Activated CD8-positive, alpha-beta T cell treated with anti-CD3 and anti-CD28 coated beads for 36 hours (primary cell): ENCODE measurements at regions not wholly inside any gene's neighbourhood (a gene's known extent, or its start where the extent isn't known, plus 50 kb on each side); places are given as distances from the start of the nearest gene placed in this dataset.
"Not testable (repeated sequence)": the region's sequence is repeated elsewhere in the genome, so short reads cannot be mapped to it uniquely, and the experiment has no call there.

ENCODE experiments used
- ATAC-seq: fragments of 200-7000 bp; cut with Tn5 transposase; one replicate; pipeline ENCODE4 v1.10.0; 2021; ENCODE audit warnings: mild to moderate bottlenecking, moderate library complexity
- CTCF ChIA-PET: fragments of 350-600 bp; sonication (Branson Sonifier 250); formaldehyde crosslinking; loops from one replicate; lab custom pipeline; 2021; ENCODE audit warnings: antibody characterized with exemption; lab: Charles Lee
- POLR2A ChIA-PET: fragments of 350-600 bp; sonication (Branson Sonifier 250); formaldehyde crosslinking; loops from one replicate; lab custom pipeline; 2021; ENCODE audit warnings: antibody characterized with exemption; lab: Charles Lee
- DNase-seq: peaks from one replicate; pipeline ENCODE4 v3.0.0-alpha.2; 2020
- H3K27ac Mint-ChIP-seq: one replicate; pipeline ENCODE4 v1.8.0; 2021; ENCODE audit warnings: mild to moderate bottlenecking, mixed read lengths
- H3K27me3 Mint-ChIP-seq: one replicate; pipeline ENCODE4 v1.8.0; 2021; ENCODE audit warnings: mixed read lengths
- H3K36me3 Mint-ChIP-seq: one replicate; pipeline ENCODE4 v1.8.0; 2021; ENCODE audit warnings: low read depth, mixed read lengths
- H3K4me1 Mint-ChIP-seq: one replicate; pipeline ENCODE4 v1.8.0; 2021; ENCODE audit warnings: low read depth, mixed read lengths
- H3K4me3 Mint-ChIP-seq: one replicate; pipeline ENCODE4 v1.8.0; 2021; ENCODE audit warnings: mild to moderate bottlenecking, moderate library complexity, mixed read lengths
- H3K9me3 Mint-ChIP-seq: one replicate; pipeline ENCODE4 v1.8.0; 2021; ENCODE audit warnings: mixed read lengths
- CTCF ChIP-seq: fragments of 200-600 bp; IDR thresholded peaks from one replicate; pipeline ENCODE4 v1.8.0; 2022; ENCODE audit warnings: antibody characterized with exemption, mild to moderate bottlenecking
- intact Hi-C: fragments of 100-400 bp; cut with micrococcal nuclease; formaldehyde crosslinking; loops from one replicate; pipeline ENCODE4 v1.10.0; 2022

GRCh38 chr2:171266102-171266501, 105.4 kb upstream of the TLK1 start:
- DNase-seq = no peak
- no peaks in the 10 kb centered on the region for H3K27me3 Mint-ChIP-seq

GRCh38 chr2:171261529-171261928, 100.8 kb upstream of the TLK1 start:
- H3K4me3 Mint-ChIP-seq, H3K27me3 Mint-ChIP-seq, H3K9me3 Mint-ChIP-seq, H3K27ac Mint-ChIP-seq, H3K36me3 Mint-ChIP-seq, DNase-seq, ATAC-seq: not testable (repeated sequence)
- intact Hi-C loops = loop anchor here (5.0 kb wide), 1 partner anchor 156 kb away; no protein-coding TSS in a partner anchor
- H3K4me1 Mint-ChIP-seq = peaks cover 25% of the 10 kb centered on the region
- POLR2A ChIA-PET = interaction anchor here (0.9 kb wide), 2 partner anchors 10 to 53 kb away, joined by 3 to 5 read pairs; no protein-coding TSS in a partner anchor
- CTCF ChIA-PET = interaction anchor here (1.2 to 2.4 kb wide), 5 partner anchors 14 to 175 kb away, joined by 3 to 10 read pairs (median 4); no protein-coding TSS in a partner anchor

More at GRCh38 chr2:171266102-171266501, 105.4 kb upstream of the TLK1 start:
- H3K9me3 Mint-ChIP-seq = no peaks in the 10 kb centered on the region
- POLR2A ChIA-PET = no interaction called here
- peaks cover 12% of the 10 kb centered on the region for H3K4me1 Mint-ChIP-seq
- H3K36me3 Mint-ChIP-seq = no peaks in the 10 kb centered on the region
- no peak overlapping the region for H3K27ac Mint-ChIP-seq
- CTCF ChIA-PET = interaction anchor here (0.5 kb wide), 1 partner anchor 9 kb away, joined by 3 read pairs; no protein-coding TSS in a partner anchor
- ATAC-seq = no peak
- intact Hi-C loops = no loop called here
- TF ChIP-seq CTCF = no peak
- no peak overlapping the region for H3K4me3 Mint-ChIP-seq

- DNase-seq = peak; percentile 45
- Mint-ChIP-seq H3K27ac (peak overlapping the region; percentile 50), H3K36me3 (no peaks in the 10 kb centered on the region), H3K27me3 (no peaks in the 10 kb centered on the region), H3K4me1 (peaks cover 25% of the 10 kb centered on the region), H3K9me3 (no peaks in the 10 kb centered on the region), H3K4me3 (no peak overlapping the region)
- TF ChIP-seq CTCF = no peak
- POLR2A ChIA-PET = interaction anchor here (0.7 to 1.0 kb wide), 3 partner anchors 15 to 401 kb away, joined by 3 read pairs; no protein-coding TSS in a partner anchor
- CTCF ChIA-PET = interaction anchor here (1.1 to 2.4 kb wide), 5 partner anchors 13 to 171 kb away, joined by 3 to 10 read pairs (median 4); no protein-coding TSS in a partner anchor
- intact Hi-C loops = loop anchor here (1.0 to 5.0 kb wide), 2 partner anchors 59 to 157 kb away; no protein-coding TSS in a partner anchor
- ATAC-seq = peak; percentile 86
Observed at GRCh38 chr2:171260471-171261424, 100.1 kb upstream of the TLK1 start.

GRCh38 chr2:171254666-171255065, 94.0 kb upstream of the TLK1 start:
- intact Hi-C loops = no loop called here
- ChIA-PET CTCF (interaction anchor here (1.4 to 1.7 kb wide), 2 partner anchors 11 to 153 kb away, joined by 3 to 5 read pairs; no protein-coding TSS in a partner anchor), POLR2A (no interaction called here)
- Mint-ChIP-seq H3K4me3 (no peak overlapping the region), H3K27ac (no peak overlapping the region), H3K4me1 (peaks cover 5% of the 10 kb centered on the region), H3K36me3 (peaks cover 2% of the 10 kb centered on the region), H3K27me3 (no peaks in the 10 kb centered on the region), H3K9me3 (peaks cover 3% of the 10 kb centered on the region)
- ATAC-seq (no peak), DNase-seq (no peak)
- no peak for TF ChIP-seq CTCF

- POLR2A ChIA-PET = no interaction called here
- no peak for TF ChIP-seq CTCF
- no peak for DNase-seq
- no peaks in the 10 kb centered on the region for H3K27me3 Mint-ChIP-seq
- H3K27ac Mint-ChIP-seq = no peak overlapping the region
- H3K9me3 Mint-ChIP-seq = peaks cover 3% of the 10 kb centered on the region
- CTCF ChIA-PET = interaction anchor here (1.4 to 1.7 kb wide), 2 partner anchors 10 to 154 kb away, joined by 3 to 5 read pairs; no protein-coding TSS in a partner anchor
- no peak for ATAC-seq
- intact Hi-C loops = no loop called here
- H3K36me3 Mint-ChIP-seq = peaks cover 2% of the 10 kb centered on the region
- H3K4me3 Mint-ChIP-seq = no peak overlapping the region
- H3K4me1 Mint-ChIP-seq = peaks cover 10% of the 10 kb centered on the region
Observed at GRCh38 chr2:171253900-171254650, 93.4 kb upstream of the TLK1 start.
